ENCODE measurements at regions not wholly inside any gene's neighbourhood (a gene's known extent, or its start where the extent isn't known, plus 50 kb on each side); places are given as distances from the start of the nearest gene placed in this dataset.
"Not testable (repeated sequence)": the region's sequence is repeated elsewhere in the genome, so short reads cannot be mapped to it uniquely, and the experiment has no call there.

GRCh38 chr4:60389633-60390032, 810.5 kb upstream of the ADGRL3 start:
- in situ Hi-C loops (cut with MboI; ENCODE audit: low pct_unique_long_range_greater_than_20kb, low sequenced_read_pairs, unreplicated experiment): no loop called here
- TF ChIP-seq CTCF (IDR thresholded peaks at IDR 0.05; ENCODE audit: extremely low read depth, insufficient read depth, missing control alignments): no peak
- no peak for DNase-seq (ENCODE audit: low spot score)

GRCh38 chr4:60396341-60397049, 803.6 kb upstream of the ADGRL3 start:
- no peak for TF ChIP-seq CTCF (IDR thresholded peaks at IDR 0.05; ENCODE audit: extremely low read depth, insufficient read depth, missing control alignments)
- in situ Hi-C loops (cut with MboI; ENCODE audit: low pct_unique_long_range_greater_than_20kb, low sequenced_read_pairs, unreplicated experiment): no loop called here
- no peak for DNase-seq (ENCODE audit: low spot score)

- in situ Hi-C loops (cut with MboI; ENCODE audit: low pct_unique_long_range_greater_than_20kb, low sequenced_read_pairs, unreplicated experiment): no loop called here
- no peak for TF ChIP-seq CTCF (IDR thresholded peaks at IDR 0.05; ENCODE audit: extremely low read depth, insufficient read depth, missing control alignments)
- no peak for DNase-seq (ENCODE audit: low spot score)
Measured at GRCh38 chr4:60400593-60400992, 799.5 kb upstream of the ADGRL3 start.

- in situ Hi-C loops (cut with MboI; ENCODE audit: low pct_unique_long_range_greater_than_20kb, low sequenced_read_pairs, unreplicated experiment): no loop called here
- no peak for DNase-seq (ENCODE audit: low spot score)
- no peak for TF ChIP-seq CTCF (IDR thresholded peaks at IDR 0.05; ENCODE audit: extremely low read depth, insufficient read depth, missing control alignments)
Measured at GRCh38 chr4:60404027-60404426, 796.1 kb upstream of the ADGRL3 start.

GRCh38 chr4:60422439-60422838, 777.7 kb upstream of the ADGRL3 start:
- no peak for DNase-seq (ENCODE audit: low spot score)
- in situ Hi-C loops (cut with MboI; ENCODE audit: low pct_unique_long_range_greater_than_20kb, low sequenced_read_pairs, unreplicated experiment): no loop called here
- TF ChIP-seq CTCF (IDR thresholded peaks at IDR 0.05; ENCODE audit: extremely low read depth, insufficient read depth, missing control alignments): no peak

GRCh38 chr4:60423573-60424184, 776.4 kb upstream of the ADGRL3 start:
- DNase-seq (ENCODE audit: low spot score); in situ Hi-C loops (cut with MboI; ENCODE audit: low pct_unique_long_range_greater_than_20kb, low sequenced_read_pairs, unreplicated experiment): not testable (repeated sequence)

GRCh38 chr4:60432911-60433310, 767.2 kb upstream of the ADGRL3 start:
- TF ChIP-seq CTCF (IDR thresholded peaks at IDR 0.05; ENCODE audit: extremely low read depth, insufficient read depth, missing control alignments): no peak
- no peak for DNase-seq (ENCODE audit: low spot score)
- in situ Hi-C loops (cut with MboI; ENCODE audit: low pct_unique_long_range_greater_than_20kb, low sequenced_read_pairs, unreplicated experiment): no loop called here

All from GM13977 (cell line).